NCI-H2029 (cell line): ENCODE measurements at regions not wholly inside any gene's neighbourhood (a gene's known extent, or its start where the extent isn't known, plus 50 kb on each side); places are given as distances from the start of the nearest gene placed in this dataset.

Experiments used
- DNase-seq: peaks from one replicate; lab custom pipeline; 2025; lab: John Stamatoyannopoulos, UW

DNA sequence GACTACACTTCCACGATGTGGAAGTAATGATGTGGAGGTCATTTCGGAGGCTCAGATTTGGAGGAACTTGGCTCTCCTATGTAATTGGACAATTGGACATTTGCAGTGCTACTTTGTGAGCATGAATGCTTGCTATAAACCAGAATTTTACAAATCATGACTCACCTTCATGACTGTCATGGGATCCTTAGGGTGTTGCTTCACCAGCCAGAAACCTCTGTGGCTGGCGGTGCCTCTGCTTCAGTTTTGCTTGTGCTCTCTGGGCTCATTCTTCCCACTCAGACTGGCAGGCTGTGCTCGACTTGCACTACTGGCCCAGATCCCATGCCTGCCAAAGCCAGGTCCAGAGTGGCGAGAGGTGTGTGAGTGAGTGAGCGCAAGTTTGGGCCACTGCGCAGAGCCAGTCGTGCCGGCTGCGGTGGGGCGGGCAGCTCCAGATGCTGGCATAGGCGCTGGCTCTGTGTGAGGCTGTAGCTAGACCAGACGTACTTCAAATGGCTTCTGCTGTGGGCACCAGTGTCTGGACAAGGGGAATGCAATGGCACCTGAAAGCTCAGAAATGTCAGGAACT lies 387.8 kb downstream of the AEBP2 start:
- DNase-seq, result no peak

DNA sequence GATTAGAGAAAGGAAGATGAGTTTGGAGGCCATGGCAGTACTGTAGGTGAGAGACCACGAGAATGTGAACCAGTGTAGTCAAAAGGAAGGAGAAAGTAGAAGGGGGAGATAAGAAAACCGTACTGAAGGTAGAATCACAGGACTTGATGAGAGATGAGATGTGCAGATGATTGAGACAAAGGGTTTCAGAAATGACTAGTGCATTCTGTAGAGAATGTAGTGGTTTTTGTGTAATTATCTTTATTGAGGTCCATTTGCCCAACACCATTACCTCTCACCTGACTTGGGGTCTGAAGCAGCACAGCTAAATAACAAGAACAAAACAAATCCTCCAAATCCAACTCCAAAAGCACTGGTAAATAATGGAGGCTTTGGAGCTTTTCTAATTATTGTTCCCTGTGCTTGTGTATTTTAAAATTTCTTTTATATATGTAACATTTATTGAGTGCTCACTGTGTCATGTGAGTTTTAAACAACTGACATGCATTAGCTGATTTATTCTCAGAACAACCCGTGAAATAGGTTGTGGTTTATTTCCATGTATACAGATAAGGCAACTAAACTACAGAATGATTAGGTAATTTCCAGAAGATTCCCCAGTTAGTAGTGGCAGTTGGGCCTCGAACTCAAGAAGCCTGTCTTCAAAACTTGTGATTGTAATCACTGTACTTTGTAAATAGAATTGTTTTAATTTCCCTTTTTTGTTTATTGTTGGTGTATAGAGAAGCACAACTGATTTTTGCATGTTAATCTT lies 390.0 kb downstream of the AEBP2 start:
- DNase-seq, result no peak

DNA sequence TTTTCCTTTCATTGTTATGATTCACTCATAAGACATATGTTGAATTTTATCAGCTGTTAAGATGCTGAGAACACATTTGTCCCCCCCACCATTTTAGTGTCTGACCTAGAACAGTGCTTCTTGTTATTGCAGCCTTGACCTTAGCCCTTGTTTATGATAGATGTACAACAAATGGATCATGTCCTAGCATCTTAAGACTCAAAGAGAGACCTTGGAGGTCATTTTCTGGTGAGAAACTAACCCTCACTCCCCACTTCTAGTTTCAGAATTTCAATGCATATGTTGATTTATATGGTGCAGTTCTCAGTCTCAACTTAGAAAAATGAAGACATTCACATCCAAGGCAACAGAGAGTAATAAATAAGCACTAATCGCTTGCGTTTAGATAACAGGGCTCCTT lies 391.2 kb downstream of the AEBP2 start:
- no peak for DNase-seq

DNA sequence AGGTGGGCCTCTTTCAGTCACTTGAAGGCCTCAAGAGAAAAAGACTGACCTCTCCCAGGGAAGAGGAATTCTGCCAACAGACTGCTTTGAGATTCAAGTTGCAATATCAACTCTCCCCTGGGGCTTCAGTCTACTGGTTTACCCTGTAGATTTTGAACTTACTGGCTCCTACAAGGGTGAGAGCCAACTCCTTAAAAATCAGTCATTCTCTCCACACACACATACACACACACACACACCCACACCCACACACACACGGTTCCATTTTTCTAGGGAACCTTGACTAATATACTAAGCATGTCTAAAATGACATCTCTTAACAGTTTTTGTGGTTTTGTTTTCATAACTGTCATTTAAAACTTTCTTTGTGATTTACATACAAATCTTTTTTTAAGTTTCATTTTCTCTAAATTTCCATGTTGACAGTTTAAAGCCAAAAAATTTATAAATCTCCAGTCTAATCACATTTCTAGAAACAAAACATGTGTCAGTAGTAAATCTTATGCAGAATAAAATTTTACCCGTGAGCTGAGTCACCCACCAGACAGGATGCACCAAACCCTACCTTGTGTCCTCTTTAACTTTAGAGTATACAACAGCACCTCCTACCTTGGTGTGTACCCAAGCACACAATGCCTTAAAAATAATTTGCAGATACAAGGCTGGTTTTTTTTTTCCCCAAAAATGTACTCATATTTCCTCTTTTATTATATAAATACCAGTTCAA lies 394.6 kb downstream of the AEBP2 start:
- DNase-seq, result no peak

DNA sequence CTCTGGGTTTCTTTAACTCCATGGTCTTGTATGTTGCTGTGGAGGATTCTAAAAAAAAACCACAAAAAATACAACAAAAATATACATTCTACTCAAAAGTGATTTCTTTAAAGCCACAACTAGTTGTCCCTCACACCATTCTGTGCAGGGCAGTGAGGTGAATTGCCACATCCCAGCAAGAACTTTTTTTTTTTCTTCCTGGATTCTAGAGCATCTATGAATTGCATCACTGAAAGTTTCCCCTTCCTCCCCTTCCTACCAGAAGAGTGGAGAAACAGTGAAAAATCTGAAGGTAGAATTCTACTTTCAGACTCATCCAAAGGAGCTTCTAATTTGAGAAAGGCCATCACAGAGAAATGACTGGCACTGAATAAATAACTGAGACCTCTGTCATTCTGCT lies 395.3 kb downstream of the AEBP2 start:
- no peak for DNase-seq

DNA sequence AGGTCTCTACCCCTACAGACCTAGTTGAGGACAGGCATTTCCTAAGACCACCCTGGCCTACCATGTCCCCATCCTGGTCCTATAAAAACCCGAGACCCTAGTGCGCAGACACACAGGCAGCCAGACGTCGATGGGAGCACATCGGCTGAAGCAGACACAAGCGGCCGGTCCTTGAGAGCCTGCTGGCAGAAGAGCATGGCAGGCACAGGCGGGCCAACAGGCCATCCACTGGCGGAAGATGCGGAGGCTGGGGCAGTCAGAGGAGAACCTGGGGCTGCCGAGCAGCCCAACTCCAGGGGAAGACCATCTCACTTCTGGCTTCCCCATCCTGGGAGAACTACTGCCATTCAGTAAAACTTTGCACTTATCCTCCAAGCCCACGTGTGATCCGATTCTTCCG lies 396.8 kb downstream of the AEBP2 start:
- DNase-seq, result no peak

DNA sequence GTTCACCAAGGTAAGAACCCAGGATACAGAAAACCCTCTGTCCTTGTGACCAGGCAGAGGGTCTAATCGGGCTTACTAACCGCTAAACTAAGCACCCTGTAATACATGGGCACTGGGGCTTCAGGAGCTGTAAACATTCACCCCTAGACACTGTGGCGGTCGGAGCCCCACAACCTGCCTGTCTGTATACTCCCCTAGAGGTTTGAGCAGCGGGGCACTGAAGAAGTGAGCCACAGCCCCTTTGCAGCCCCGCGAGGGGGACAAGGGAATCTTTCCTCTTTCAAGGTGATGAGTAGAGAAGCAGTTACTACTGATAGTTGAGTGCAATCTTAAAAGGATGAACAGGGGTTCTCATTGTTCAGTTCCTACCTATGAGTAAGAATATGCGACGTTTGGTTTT lies 397.2 kb downstream of the AEBP2 start:
- no peak for DNase-seq

DNA sequence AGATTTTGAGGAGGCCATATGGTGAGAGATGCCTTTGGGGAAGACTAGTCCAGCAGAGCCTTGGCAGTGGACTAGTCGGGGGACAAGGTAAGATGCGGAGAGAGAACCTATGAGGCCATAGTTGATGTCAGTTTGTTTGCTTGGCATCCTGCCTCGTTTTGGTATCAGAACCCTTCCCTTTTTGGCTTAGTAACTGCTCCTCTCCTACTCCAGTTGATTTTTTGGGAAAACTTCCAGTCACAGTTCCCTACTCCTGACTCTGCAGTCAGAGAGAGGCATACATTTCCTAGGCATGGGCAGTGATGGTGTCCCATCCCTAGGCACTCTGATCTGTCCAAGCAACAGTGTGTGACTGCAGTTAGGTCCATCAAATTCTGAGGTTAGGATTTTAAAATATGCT lies 398.3 kb downstream of the AEBP2 start:
- no peak for DNase-seq

DNA sequence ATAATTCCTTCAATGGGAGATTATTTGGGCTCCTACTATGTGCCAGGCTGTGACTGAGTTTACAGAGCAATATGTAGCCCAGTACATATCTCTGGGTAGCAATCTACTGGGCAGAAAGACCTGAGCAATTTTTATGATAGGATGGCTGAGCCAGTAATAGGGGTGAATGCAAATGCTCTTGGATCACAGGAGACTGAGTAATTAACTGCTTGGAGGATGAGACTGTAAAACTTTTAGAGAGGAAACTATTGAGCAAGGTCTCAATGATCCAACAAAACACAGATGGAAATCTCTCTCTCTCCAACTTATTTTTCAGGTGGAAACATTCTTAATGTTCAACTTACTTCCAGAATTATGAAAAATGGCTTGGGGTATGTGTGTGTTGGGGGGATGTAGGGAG lies 402.2 kb downstream of the AEBP2 start:
- no peak for DNase-seq

DNA sequence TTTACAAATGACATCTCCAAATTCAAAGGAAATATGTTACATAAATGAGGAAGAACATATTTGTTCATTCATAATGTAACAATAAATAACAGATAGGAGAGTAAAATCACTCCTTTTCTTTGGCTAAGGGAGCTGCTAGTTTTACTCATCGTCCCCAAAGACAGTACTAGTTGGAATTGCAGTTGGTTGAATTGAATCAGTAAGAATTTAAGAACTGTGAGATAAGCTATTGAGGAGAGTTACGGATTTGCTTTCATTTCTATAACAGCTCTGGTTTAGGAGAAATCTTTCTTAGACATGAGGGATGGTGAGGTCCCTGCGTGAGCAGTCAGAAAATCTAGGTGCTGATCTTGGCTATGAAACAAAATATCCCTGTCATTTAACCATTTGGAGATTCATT lies 402.8 kb downstream of the AEBP2 start:
- no peak for DNase-seq

DNA sequence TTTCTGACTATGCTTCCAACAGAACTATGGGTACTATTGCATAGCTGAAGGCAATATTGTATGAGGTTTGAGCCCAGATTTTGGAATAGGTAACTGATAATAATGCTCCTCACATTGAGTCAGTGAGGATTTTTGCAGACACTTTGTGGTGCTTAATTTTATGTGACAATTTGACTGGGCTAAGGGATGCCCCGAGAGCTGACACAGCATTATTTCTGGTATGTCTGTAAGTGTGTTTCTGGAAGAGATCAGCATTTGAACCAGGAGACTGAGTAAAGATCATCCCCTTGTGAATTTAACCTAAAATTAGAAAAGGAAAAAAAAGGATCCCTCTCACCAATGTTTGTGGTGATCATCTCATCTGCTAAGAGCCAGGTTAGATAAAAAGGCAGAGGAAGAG lies 404.9 kb downstream of the AEBP2 start:
- DNase-seq, result no peak

DNA sequence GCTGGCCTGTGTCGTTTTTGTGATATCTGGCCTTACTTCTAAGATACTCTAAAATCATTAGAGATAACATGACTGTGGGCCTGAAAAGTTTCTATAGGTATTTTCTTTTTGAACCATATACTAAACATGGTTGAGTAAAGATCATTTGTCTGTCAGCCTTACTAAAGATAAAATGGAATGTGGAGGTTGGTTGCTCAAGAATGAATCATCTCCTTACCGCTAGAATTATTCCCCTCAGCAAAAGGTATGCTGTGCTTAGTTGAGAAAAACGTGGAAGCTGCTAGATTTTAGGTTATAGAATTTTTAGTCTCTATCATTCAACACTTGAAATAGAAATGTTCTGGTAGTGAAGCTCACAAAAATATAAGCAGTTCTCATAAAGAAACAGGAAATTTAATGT lies 407.3 kb downstream of the AEBP2 start:
- no peak for DNase-seq

DNA sequence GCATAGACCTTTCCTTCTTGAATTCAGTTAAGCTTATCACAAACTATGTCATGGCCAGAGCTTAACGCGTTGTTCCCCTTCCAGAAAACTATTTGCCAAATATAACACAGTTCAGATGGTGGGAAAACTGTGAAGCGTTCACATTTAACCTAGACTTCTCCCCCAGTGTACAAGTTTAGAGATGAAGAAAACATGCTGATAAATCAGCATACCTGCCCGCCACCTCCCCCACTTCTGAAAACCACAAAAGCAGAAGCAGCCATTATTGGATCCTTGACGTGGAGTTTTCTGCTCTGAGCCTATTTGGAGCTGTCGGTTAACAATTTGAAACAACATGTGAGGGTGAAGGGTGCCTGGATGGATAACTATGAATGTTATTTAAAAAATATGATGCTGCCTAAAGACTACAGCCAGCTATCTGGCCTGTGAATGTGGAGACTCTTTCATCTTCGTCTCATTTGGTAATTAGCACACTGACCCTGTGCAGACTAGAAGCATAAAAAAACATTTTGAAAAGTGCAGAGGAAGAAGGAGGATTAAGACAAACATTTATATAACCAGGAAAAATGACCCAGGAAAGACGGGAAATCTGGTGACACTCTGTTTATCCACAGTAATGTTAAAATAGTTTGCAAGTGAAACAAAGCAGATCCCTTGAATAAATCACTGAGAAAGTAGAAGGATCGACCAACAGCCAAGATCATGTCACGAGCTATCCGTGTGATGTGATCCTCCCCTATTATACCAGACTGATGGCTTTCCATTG lies 408.2 kb downstream of the AEBP2 start:
- DNase-seq, result no peak

DNA sequence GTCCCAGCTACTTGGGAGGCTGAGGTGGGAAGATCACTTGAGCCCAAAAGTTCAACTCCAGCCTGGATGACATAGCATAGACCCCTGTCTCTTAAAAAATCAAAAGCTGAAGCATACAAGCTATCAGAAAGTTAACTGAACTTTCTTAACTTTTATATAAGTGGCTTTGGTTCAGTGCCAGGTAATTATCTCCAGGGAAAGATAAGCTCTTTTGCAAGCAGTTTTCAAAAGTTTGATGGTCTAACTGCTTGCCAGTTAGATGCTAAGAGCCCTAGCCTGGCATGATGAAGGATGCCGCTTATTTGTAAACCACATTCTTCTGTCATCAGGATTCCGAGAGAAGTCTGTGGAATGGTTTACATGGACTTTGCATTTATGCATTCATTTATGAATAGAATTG lies 409.1 kb downstream of the AEBP2 start:
- DNase-seq, result no peak

DNA sequence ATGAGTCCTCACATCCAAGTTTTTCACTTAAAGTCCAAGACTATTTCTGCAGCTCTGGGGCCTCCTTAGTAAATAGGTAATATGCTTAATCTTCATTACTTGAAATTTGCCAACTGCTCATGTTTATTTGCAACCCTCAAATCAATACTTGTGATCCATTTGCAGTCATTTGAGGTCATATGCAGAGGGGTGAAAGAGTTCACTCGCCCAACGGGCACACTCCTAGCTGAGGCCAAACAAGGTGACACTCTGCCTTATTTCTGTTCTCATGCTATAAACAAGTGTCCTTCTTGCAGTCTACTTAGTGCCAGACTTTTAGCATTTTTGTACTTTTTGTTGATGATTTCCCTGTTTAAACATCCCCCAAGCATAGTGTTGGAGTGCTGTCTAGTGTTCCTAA lies 409.9 kb downstream of the AEBP2 start:
- DNase-seq, result no peak

DNA sequence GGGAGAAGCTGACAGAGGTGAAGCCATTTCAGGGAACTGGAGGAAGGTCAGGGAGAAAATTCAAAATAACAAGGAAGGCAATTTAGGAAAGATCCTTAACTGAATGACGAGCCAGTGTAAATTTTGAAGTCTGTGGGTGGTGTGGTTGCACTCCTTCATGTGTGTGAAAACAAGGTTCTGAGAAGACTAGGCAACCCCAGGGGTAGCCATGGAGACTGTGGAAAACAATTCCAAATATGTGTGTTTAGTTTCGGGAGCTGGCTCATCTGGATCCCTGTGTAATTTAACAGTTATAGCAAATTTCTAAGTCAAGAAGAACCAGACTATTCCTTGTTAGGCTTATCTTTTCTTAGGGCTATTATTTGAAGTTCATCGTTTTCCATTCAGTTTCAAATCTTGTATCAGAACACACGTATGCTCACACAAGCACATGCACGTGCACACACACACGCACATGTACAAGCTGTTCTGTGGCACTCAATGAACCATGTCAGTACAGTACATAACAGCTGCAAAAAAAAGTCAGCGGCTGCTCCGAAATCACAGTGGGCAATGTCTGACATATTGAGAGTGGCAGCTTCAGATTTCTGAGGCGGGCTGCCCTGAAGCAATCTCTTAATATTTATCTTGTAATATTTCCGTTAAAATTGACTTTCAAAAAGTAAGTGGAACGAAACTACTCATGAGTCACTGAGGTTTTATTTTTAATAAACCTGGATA lies 411.2 kb downstream of the AEBP2 start:
- no peak for DNase-seq

DNA sequence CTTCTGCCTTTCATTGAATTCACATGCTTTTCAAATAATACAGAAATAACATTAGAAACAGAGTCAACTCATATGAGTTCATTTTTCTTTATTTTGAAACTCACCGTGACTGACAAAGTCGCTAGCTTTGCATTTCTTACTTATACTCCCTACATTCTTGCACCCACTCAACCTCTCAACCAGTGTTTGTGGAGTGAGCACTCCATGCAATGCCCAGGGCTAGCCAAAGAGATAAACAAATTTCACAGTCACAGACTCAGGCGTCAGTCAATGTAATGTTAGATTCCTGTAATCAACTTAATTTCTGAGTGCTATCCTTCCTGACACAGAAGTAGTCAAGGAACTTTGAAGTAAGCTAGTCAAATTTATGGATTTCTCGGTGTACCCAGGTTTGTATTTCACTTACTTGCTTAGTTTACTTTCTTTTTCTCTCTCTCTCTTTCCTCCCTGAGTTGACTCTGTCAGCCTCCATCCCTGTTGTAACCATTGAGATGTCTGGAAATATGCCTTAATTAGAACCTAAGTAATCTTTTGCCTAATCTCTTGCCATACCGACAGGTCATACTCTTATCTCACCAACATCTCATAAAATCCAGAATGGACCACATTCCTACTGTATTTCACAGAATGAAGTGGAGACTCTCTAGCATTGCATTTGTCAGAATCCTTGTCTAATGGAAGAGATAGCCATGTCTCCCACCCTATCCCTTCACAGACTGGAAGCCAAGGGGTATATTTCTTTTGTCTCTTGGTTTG lies 413.0 kb downstream of the AEBP2 start:
- DNase-seq, result no peak

DNA sequence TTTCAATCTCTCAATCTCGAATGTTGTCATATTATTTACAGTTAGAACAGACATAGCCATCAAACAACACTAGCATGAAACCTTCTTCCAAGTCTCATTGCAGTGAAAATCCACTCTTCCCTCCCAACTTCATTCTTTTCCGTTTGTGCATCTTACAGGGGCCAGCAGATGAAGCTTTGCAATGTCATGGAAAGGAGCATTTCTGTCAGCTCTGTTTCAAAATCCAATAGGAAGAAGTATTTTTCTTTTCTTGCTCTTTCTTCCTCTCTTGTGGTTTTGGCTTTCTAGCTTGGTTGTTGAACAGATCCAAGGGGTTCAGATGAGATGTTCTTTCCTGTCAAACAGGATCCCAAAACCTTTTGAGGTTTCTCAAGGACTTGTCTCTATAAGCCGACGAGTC lies 416.6 kb downstream of the AEBP2 start:
- DNase-seq, result no peak

DNA sequence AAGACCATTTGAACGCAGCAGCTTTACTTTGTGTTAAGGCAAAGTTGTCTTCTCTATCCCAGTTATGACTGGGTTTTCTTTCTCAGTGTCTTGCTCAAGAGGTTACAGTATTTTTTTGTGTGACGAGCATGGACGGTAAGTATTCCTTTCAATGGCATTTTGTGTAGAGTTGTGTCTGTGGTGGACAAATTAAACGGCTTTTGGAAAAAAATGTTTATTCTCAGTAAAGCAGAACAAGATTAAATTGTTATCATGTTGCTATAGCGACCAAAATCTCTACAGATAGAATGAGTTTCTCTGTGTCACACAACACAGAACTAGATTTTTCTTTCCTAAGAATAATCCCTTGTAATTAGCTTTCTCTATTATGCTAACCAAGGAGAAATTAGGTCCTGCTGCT lies 417.1 kb downstream of the AEBP2 start:
- DNase-seq, result no peak

DNA sequence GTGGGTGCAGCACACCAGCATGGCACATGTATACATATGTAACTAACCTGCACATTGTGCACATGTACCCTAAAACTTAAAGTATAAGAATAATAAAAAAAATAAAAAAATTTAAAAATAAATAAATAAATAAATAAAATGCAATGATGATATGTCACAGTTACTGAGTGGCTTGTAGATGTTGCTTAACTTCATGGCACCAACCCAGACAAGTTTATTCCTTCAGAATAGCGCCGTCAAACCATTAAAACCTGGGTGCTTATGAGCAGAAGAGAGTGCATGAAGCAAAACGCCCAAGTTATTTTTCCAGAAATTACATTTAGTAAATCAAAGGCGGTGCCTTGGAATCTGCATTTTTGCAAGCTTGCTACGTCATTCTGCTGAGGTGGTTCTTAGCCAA lies 417.9 kb downstream of the AEBP2 start:
- DNase-seq, result no peak

DNA sequence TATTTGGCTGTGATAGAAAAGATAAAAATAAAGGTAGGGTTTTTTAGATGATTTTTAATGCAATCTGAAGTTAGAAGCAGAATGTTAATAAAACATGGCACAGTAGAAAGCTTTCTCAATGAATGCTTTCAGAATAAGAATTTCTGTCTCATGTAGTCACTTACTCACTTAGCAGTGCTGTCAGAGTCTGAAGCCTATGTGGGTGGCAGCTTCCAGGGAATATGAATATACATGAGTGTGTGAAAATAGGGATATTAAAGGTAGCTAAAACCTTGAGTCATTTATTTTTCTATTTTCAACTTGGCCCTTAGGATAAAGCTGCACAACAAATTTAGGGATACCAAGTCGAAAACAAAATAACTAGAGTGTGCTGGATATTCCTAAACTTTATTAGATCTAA lies 427.9 kb downstream of the AEBP2 start:
- no peak for DNase-seq
